Peyer's patch (tissue), 4 donors: ENCODE measurements at regions not wholly inside any gene's neighbourhood (a gene's known extent, or its start where the extent isn't known, plus 50 kb on each side); places are given as distances from the start of the nearest gene placed in this dataset.

Experiments
- CTCF ChIP-seq, 6 experiments: fragments of 450-650 bp in 4 of 6; fragments of 200-600 bp in 2 of 6; sonication (generic) in 1 of 6; IDR thresholded peaks; one replicate each; pipeline ENCODE4 v1.5.1; 2017 to 2019; ENCODE audit warnings: antibody characterized with exemption in 6 of 6, mild to moderate bottlenecking in 3 of 6, moderate library complexity in 1 of 6
- POLR2A ChIP-seq, 2 donors: fragments of 450-650 bp; IDR thresholded peaks; one replicate each; pipeline ENCODE4 v1.5.1; 2017; ENCODE audit warnings: antibody characterized with exemption in 2 of 2, mild to moderate bottlenecking in 2 of 2, moderate library complexity in 2 of 2

GRCh38 chr6:48278261-48278660 is 167.3 kb upstream of the PTCHD4 start:
- TF ChIP-seq CTCF (IDR thresholded peaks at IDR 0.05): no peak
- TF ChIP-seq POLR2A (IDR thresholded peaks at IDR 0.05): no peak
